Adrenal gland (tissue), 9 donors: ENCODE measurements at regions not wholly inside any gene's neighbourhood (a gene's known extent, or its start where the extent isn't known, plus 50 kb on each side); places are given as distances from the start of the nearest gene placed in this dataset.

Experiments
- DNase-seq, 7 donors: peaks; one replicate each; pipeline ENCODE4 v3.0.0-alpha.2; 2019 to 2020
- H3K27ac ChIP-seq, 5 donors: fragments of 200-600 bp; sonication (generic) in 4 of 5; 1 replicate in 3 of 5; 2 replicates in 2 of 5; pipeline versions ENCODE4 v1.5.1 to v1.8.0; 2016 to 2020; ENCODE audit warnings: mild to moderate bottlenecking in 1 of 5
- H3K27me3 ChIP-seq: fragments of 200-600 bp; 2 replicates; pipeline ENCODE4 v1.8.0; 2021
- H3K36me3 ChIP-seq, 2 donors: fragments of 200-600 bp; replicated peaks in 1 of 2; 1 replicate in 1 of 2; 2 replicates in 1 of 2; pipeline versions ENCODE4 v1.5.1 to v1.8.0; 2018 to 2022
- H3K4me1 ChIP-seq, 2 donors: fragments of 200-600 bp; replicated peaks in 1 of 2; 1 replicate in 1 of 2; 2 replicates in 1 of 2; pipeline versions ENCODE4 v1.5.1 to v1.8.0; 2018 to 2021
- H3K4me3 ChIP-seq, 4 donors: fragments of 200-600 bp; sonication (generic) in 3 of 4; one replicate each; pipeline ENCODE4 v1.5.1; 2016 to 2018
- H3K9me3 ChIP-seq, 3 donors: fragments of 200-600 bp; sonication (generic) in 1 of 3; replicated peaks in 1 of 3; 1 replicate in 2 of 3; 2 replicates in 1 of 3; pipeline versions ENCODE4 v1.5.1 to v1.8.0; 2016 to 2021
- CTCF ChIP-seq, 6 experiments: fragments of 450-650 bp in 4 of 6; fragments of 200-600 bp in 2 of 6; sonication (generic) in 1 of 6; IDR thresholded peaks; 1 replicate in 5 of 6; 2 replicates in 1 of 6; pipeline versions ENCODE4 v1.5.1 to v1.8.0; 2016 to 2021; ENCODE audit warnings: antibody characterized with exemption in 6 of 6, mild to moderate bottlenecking in 2 of 6, moderate library complexity in 1 of 6
- POLR2A ChIP-seq, 2 donors: fragments of 450-650 bp; IDR thresholded peaks; one replicate each; pipeline ENCODE4 v1.6.1; 2017; ENCODE audit warnings: antibody characterized with exemption in 2 of 2, mild to moderate bottlenecking in 2 of 2, moderate library complexity in 1 of 2
- WGBS, 4 donors: extraction: QIAGEN DNeasy Blood & Tissue Kit in 2 of 4; methylation state at CpG; one replicate each; pipeline versions ENCODE4 v1.1.5 to v1.1.7; 2013 to 2017; 5-methylcytosine and 5-hydroxymethylcytosine counted together
- intact Hi-C, 2 donors: fragments of 100-400 bp; cut with DNase I; formaldehyde crosslinking; loops; one replicate each; pipeline versions ENCODE4 v1.14.1 to v1.15.0; 2022 to 2023
- donor health status: healthy with polysubstance abuse.
- donor health status: Bipolar disorder and iron deficiency.
- donor health status: DM: yes; HTN: yes; CAD: no.
- donor health status: DM: no; HTN: no; CAD: no.
- donor health status: DM: no; HTN: no; CAD: no.

GRCh38 chr18:29821544-29821943 is 1221.0 kb downstream of the DSC3 start:
- no peak for DNase-seq
- H3K27ac ChIP-seq: no peak overlapping the region
- no peaks in the 10 kb centered on the region for H3K27me3 ChIP-seq
- H3K4me3 ChIP-seq: no peak overlapping the region
- no peaks in the 10 kb centered on the region for H3K4me1 ChIP-seq
- no peak for TF ChIP-seq CTCF (IDR thresholded peaks at IDR 0.05)
- TF ChIP-seq POLR2A (IDR thresholded peaks at IDR 0.05): no peak
- no peaks in the 10 kb centered on the region for H3K36me3 ChIP-seq
- H3K9me3 ChIP-seq: no peaks in the 10 kb centered on the region
- intact Hi-C loops: no loop called here
- WGBS, 4 donors: 65 to 75% (median 72%) methylated on average over 1 of the region's 1 CpG

GRCh38 chr18:29811519-29811918 is 1231.0 kb downstream of the DSC3 start:
- Histone ChIP-seq H3K36me3 (no peaks in the 10 kb centered on the region), H3K27ac (no peak overlapping the region), H3K4me3 (no peak overlapping the region), H3K4me1 (no peaks in the 10 kb centered on the region), H3K27me3 (no peaks in the 10 kb centered on the region), H3K9me3 (no peaks in the 10 kb centered on the region)
- intact Hi-C loops: loop anchor here in 1 of 2 donors (10.0 kb wide), 1 partner anchor 57 kb away; no protein-coding TSS in a partner anchor
- WGBS, 4 donors: 78 to 93% (median 85%) methylated on average over 2 to 4 of the region's 4 CpGs
- TF ChIP-seq CTCF (IDR thresholded peaks at IDR 0.05): no peak
- no peak for TF ChIP-seq POLR2A (IDR thresholded peaks at IDR 0.05)
- no peak for DNase-seq

- Histone ChIP-seq H3K4me1 (no peaks in the 10 kb centered on the region), H3K9me3 (no peaks in the 10 kb centered on the region), H3K4me3 (no peak overlapping the region), H3K27me3 (no peaks in the 10 kb centered on the region), H3K27ac (no peak overlapping the region), H3K36me3 (no peaks in the 10 kb centered on the region)
- 74 to 82% (median 74%) methylated on average over 1 of the region's 1 CpG for WGBS, 4 donors
- intact Hi-C loops: no loop called here
- DNase-seq: no peak
- TF ChIP-seq POLR2A (IDR thresholded peaks at IDR 0.05) (no peak), CTCF (IDR thresholded peaks at IDR 0.05) (no peak)
These were observed 1261.7 kb downstream of the DSC3 start for GRCh38 chr18:29780816-29781215.

- intact Hi-C loops: no loop called here
These were observed 1263.4 kb downstream of the DSC3 start for GRCh38 chr18:29779096-29779495.

More at GRCh38 chr18:29779096-29779495, 1263.4 kb downstream of the DSC3 start:
- no peaks in the 10 kb centered on the region for H3K36me3 ChIP-seq
- no peak overlapping the region for H3K27ac ChIP-seq
- no peaks in the 10 kb centered on the region for H3K27me3 ChIP-seq
- no peaks in the 10 kb centered on the region for H3K4me1 ChIP-seq
- H3K4me3 ChIP-seq: no peak overlapping the region
- 67 to 83% (median 71%) methylated on average over 1 of the region's 1 CpG for WGBS, 4 donors
- TF ChIP-seq POLR2A (IDR thresholded peaks at IDR 0.05) (no peak), CTCF (IDR thresholded peaks at IDR 0.05) (no peak)
- no peak for DNase-seq
- H3K9me3 ChIP-seq: no peaks in the 10 kb centered on the region
